Parathyroid adenoma (tissue), 2 donors: ENCODE measurements at regions not wholly inside any gene's neighbourhood (a gene's known extent, or its start where the extent isn't known, plus 50 kb on each side); places are given as distances from the start of the nearest gene placed in this dataset.

Experiments used
- H2AFZ ChIP-seq: fragments of 300-600 bp; sonication (generic); one replicate; pipeline ENCODE4 v1.7.0; 2017; ENCODE audit warnings: antibody characterized with exemption, mild to moderate bottlenecking
- H3K27ac ChIP-seq: fragments of 300-600 bp; sonication (generic); one replicate; pipeline ENCODE4 v1.7.0; 2017
- H3K27me3 ChIP-seq: fragments of 300-600 bp; sonication (generic); one replicate; pipeline ENCODE4 v1.7.0; 2017; ENCODE audit warnings: low read length; ENCODE audit not compliant: control insufficient read depth, insufficient read depth
- H3K36me3 ChIP-seq: fragments of 300-600 bp; sonication (generic); one replicate; pipeline ENCODE4 v1.7.0; 2017; ENCODE audit warnings: low read length; ENCODE audit not compliant: control insufficient read depth, insufficient read depth
- H3K4me1 ChIP-seq: fragments of 300-600 bp; sonication (generic); one replicate; pipeline ENCODE4 v1.7.0; 2017; ENCODE audit warnings: control low read depth
- H3K4me2 ChIP-seq: fragments of 300-600 bp; sonication (generic); one replicate; pipeline ENCODE4 v1.7.0; 2017; ENCODE audit warnings: low read length
- H3K4me3 ChIP-seq: fragments of 300-600 bp; sonication (generic); one replicate; pipeline ENCODE4 v1.7.0; 2017; ENCODE audit warnings: low read depth, low read length
- H3K79me2 ChIP-seq: fragments of 300-600 bp; sonication (generic); one replicate; pipeline ENCODE4 v1.7.0; 2017; ENCODE audit warnings: control low read depth
- H3K9ac ChIP-seq: fragments of 300-600 bp; sonication (generic); one replicate; pipeline ENCODE4 v1.7.0; 2017; ENCODE audit warnings: mild to moderate bottlenecking
- H3K9me3 ChIP-seq: fragments of 300-600 bp; sonication (generic); one replicate; pipeline ENCODE4 v1.7.0; 2017; ENCODE audit warnings: low read length; ENCODE audit not compliant: control insufficient read depth
- CTCF ChIP-seq: fragments of 300-600 bp; sonication (generic); IDR thresholded peaks from one replicate; pipeline ENCODE4 v1.7.0; 2017; ENCODE audit warnings: antibody characterized with exemption, mild to moderate bottlenecking
- donor health status: primary hyperparathyroidism.

DNA sequence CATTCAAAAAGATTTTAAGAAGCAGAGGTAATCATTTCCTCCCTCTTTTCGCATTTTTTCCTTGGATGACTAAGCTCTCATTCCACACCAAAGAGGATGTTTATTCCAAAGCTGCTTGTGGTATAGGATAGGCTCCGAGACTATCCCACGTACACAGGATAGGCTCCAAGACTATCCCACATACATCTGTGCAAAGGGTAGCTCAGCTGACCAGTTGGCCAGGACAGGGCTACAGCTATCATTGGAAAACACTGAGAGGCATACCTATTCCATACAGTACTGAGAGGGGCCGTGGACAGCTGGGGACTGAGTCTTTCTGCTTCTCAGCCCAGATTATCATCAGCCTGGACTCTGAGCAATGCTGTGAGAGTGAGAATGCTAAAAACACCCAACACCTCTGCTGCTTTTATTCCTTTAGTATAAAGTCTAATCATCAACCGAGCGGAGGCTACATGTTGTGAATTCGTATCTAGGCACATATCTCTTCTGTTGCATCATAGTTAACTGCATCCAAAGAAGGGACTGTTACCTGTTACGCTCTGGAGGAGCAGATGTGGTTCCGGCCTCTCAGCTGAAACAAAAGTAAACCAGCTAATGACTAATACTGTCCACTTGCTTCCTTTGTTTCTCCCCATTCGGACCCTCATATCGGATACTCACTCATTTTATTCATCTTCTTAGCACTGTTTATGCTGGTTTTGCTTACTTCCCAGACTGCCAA is 141.0 kb downstream of the TNFSF18 start:
- H3K9ac ChIP-seq = no peak overlapping the region
- H2AFZ ChIP-seq = no peak overlapping the region
- no peaks in the 10 kb centered on the region for H3K36me3 ChIP-seq
- no peaks in the 10 kb centered on the region for H3K4me1 ChIP-seq
- H3K27ac ChIP-seq = no peak overlapping the region
- H3K4me3 ChIP-seq = no peak overlapping the region
- TF ChIP-seq CTCF = no peak
- no peak overlapping the region for H3K4me2 ChIP-seq
- no peaks in the 10 kb centered on the region for H3K9me3 ChIP-seq
- no peaks in the 10 kb centered on the region for H3K79me2 ChIP-seq
- no peaks in the 10 kb centered on the region for H3K27me3 ChIP-seq

DNA sequence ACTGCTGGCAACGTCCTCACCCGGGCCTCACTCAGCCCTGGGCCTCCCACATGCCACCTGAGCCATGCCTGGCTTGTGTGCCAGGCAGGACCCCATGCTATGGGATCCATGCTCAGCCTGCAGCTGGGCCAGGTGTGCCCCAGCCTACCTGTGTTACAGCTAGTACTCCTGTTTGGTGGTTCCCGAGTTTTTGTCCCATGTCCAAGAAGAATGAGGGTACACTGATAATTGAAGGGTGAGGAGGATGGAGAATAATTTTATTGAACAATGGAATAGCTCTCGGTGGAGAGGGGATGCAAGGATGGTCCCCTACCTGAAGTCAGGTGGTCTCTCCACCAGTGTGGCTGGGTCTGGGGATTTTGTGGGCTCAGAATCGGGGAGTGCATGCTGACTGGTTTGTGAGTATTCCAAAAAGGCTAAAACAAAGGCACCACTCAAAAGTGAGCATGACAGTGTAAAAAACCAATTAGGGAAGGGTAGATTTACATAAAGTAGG is 137.9 kb downstream of the TNFSF18 start:
- Histone ChIP-seq H3K27ac (no peak overlapping the region), H3K36me3 (no peaks in the 10 kb centered on the region), H3K79me2 (no peaks in the 10 kb centered on the region), H3K4me2 (no peak overlapping the region), H3K27me3 (no peaks in the 10 kb centered on the region), H3K4me3 (no peak overlapping the region), H3K9ac (no peak overlapping the region), H2AFZ (no peak overlapping the region), H3K9me3 (no peaks in the 10 kb centered on the region), H3K4me1 (no peaks in the 10 kb centered on the region)
- TF ChIP-seq CTCF = no peak

DNA sequence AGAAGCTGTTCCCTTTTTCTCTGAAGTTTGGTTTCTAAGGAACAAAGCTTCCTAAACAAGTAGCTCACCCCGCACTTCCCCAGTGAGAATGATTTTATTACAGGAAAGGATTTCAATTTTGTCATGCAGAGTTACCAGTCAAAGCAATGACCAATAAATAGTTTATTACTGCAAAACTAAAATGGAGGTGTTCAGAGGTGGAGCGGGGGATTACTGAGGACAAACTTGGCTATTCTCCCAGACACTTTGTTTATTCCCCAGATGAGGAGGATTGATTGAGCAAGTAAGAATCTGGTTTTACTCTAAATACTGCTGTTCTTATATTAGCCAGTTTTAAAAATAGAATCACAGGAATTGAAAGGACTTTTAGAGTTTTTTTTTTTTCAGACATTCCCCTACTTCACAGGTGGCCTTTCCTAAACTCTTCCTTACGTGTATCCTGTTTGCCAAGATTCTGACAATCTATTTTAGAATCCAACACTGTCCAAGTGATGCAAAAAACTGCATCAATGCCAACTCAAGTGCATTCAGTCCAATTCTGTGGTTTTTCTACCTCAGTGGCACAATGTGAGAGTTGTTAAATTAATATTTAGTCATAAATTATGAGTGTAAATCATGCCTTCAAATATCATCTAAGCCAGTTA is 136.1 kb downstream of the TNFSF18 start:
- no peaks in the 10 kb centered on the region for H3K9me3 ChIP-seq
- TF ChIP-seq CTCF = no peak
- H3K36me3 ChIP-seq = no peaks in the 10 kb centered on the region
- no peaks in the 10 kb centered on the region for H3K79me2 ChIP-seq
- H3K4me1 ChIP-seq = no peaks in the 10 kb centered on the region
- H3K4me3 ChIP-seq = no peak overlapping the region
- H2AFZ ChIP-seq = no peak overlapping the region
- H3K27ac ChIP-seq = no peak overlapping the region
- H3K4me2 ChIP-seq = no peak overlapping the region
- no peak overlapping the region for H3K9ac ChIP-seq
- no peaks in the 10 kb centered on the region for H3K27me3 ChIP-seq

DNA sequence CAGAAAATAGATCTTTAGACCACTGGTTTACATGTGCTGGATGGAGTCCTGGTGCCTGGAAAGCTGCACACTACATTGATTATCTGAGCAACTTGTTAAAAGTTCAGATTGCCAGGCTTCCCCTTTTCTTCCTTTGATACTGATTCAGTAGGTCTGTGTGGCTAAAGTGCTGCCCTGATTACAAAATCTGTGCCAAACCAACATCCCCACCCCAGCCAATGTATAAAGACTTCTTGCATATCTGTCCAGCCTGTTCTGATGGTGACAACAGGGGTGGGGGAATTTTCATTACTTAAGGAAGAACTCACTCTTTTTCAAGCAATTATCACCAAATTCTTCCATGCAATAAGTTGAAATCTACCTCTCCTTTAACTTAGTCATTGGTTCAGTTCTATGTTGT is 135.5 kb downstream of the TNFSF18 start:
- Histone ChIP-seq H3K9me3 (no peaks in the 10 kb centered on the region), H3K36me3 (no peaks in the 10 kb centered on the region), H3K4me3 (no peak overlapping the region), H3K27me3 (no peaks in the 10 kb centered on the region), H2AFZ (no peak overlapping the region), H3K27ac (no peak overlapping the region), H3K4me2 (no peak overlapping the region), H3K79me2 (no peaks in the 10 kb centered on the region), H3K4me1 (no peaks in the 10 kb centered on the region), H3K9ac (no peak overlapping the region)
- TF ChIP-seq CTCF = no peak
